Prostate gland (tissue), 2 donors: ENCODE measurements at regions not wholly inside any gene's neighbourhood (a gene's known extent, or its start where the extent isn't known, plus 50 kb on each side); places are given as distances from the start of the nearest gene placed in this dataset.

Experiments
- CTCF ChIP-seq, 4 experiments: fragments of 200-600 bp in 2 of 4; fragments of 450-650 bp in 2 of 4; sonication (generic) in 2 of 4; IDR thresholded peaks; 1 replicate in 3 of 4; 2 replicates in 1 of 4; pipeline ENCODE4 v1.5.1; 2016 to 2019; ENCODE audit warnings: antibody characterized with exemption in 4 of 4, mild to moderate bottlenecking in 2 of 4, moderate library complexity in 2 of 4
- POLR2A ChIP-seq: fragments of 450-650 bp; IDR thresholded peaks from one replicate; pipeline ENCODE4 v1.6.1; 2016; ENCODE audit warnings: antibody characterized with exemption, mild to moderate bottlenecking

DNA sequence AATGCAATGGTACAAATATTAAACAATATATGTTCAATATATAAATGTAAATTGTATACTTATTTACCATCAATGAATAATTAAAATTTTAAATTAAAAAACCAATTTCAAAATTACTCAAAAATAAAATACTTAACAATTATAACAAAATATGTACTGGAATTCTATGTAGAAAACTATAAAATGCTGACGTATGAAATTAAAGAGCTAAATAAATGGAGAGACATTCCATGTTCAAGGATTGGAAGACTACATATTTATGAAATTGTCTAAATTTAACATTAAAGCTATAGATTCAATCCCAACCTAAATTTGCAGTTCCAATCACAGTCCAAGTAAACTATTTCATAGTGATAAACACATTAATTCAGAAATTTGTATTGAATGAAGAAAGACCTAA lies 1522.4 kb downstream of the SI start:
- no peak for TF ChIP-seq POLR2A
- no peak for TF ChIP-seq CTCF (IDR thresholded peaks at IDR 0.05)
